NCI-H446 (cell line): ENCODE measurements at regions not wholly inside any gene's neighbourhood (a gene's known extent, or its start where the extent isn't known, plus 50 kb on each side); places are given as distances from the start of the nearest gene placed in this dataset.
"Not testable (repeated sequence)": the region's sequence is repeated elsewhere in the genome, so short reads cannot be mapped to it uniquely, and the experiment has no call there.

Source experiments
- DNase-seq, 2 experiments: peaks; one replicate each; lab custom pipeline; 2025; lab: John Stamatoyannopoulos, UW

DNA sequence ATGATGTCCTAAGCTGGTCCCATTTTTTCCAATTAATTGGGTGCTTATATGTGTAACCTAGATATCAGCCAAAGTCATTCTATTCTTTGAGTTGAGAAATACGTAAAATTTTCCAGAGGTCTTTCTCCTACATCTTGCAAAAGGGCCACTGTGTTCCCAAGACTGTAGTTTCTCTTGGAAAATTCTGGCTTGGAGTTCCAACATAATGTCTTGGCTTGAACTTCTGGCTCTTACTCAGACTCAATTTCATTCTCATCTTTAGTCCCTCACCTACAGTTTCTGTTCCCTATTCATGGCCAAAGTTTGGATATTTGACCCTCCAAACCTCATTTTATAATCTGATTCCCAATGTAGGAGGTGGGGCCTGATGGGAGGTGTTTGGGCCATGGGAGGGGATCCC is 201.4 kb upstream of the ARHGEF26 start:
- DNase-seq: no peak

- DNase-seq: no peak
These were observed 199.4 kb upstream of the ARHGEF26 start for GRCh38 chr3:153921826-153922225.

GRCh38 chr3:153925841-153926514 is 195.2 kb upstream of the ARHGEF26 start:
- DNase-seq: no peak

- no peak for DNase-seq
These were observed 194.1 kb upstream of the ARHGEF26 start for GRCh38 chr3:153927107-153927506.

DNA sequence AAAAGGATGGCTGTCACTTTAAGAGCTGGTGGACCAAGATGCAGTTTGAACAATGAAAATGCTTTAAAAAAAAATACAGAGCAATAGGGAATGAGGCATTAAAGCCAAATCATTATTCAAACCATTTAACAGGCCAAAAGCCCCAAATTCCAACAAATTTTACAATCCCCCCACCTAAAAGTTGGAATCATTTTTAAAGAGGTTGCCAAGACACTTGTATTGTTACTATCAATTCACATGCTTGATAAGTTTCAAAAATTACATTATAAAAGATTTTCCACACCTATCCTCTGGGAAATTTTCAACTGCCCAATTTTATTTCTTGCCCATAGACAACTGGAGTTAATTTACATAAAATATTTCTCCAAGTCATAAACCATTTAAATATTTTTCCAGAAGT is 192.3 kb upstream of the ARHGEF26 start:
- DNase-seq: no peak

DNA sequence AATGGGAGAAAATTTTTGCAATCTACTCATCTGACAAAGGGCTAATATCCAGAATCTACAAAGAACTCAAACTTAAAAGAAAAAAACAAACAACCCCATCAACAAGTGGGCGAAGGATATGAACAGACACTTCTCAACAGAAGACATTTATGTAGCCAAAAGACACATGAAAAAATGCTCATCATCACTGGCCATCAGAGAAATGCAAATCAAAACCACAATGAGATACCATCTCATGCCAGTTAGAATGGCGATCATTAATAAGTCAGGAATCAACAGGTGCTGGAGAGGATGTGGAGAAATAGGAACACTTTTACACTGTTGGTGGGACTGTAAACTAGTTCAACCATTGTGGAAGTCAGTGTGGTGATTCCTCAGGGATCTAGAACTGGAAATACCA is 187.7 kb upstream of the ARHGEF26 start:
- DNase-seq: not testable (repeated sequence)

GRCh38 chr3:153944084-153944483 is 177.1 kb upstream of the ARHGEF26 start:
- no peak for DNase-seq

DNA sequence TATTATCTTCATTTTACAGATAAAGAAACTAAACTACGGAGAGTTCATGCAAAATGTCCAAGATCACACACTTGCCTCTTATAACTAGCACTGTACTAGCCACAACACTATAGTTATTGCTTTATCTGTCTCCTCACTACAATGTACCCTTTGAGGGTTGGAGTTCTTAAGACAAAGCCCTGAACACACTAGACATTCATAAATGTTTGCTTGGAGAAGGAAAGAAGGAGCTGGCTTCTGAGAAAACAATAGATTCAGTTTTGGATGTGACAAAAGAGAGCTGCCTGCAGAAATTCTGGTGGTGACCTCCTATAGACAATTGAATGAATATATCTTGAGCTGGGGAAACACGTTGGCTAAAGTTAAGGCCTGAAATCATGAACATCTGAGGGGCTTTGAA is 169.9 kb upstream of the ARHGEF26 start:
- no peak for DNase-seq

DNA sequence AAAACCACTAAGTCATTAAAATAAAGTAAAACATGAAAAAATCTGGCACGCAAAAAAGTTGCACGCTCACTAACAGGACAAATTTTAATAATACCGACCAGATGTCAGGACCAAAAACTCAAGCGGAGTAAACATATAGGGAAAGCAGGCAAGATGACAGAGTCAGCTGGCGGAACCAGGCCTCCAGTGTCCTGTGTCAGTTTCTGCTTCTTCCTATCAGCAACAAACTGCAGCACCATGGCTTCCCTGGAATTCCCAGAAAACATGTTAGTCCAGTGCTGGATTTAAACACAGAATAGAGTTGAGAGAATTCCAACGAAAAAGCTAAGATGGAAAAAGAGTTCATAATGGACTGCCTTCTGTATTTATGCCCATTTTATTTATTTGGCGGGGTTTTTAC is 169.1 kb upstream of the ARHGEF26 start:
- no peak for DNase-seq

- no peak for DNase-seq
These were observed 164.6 kb upstream of the ARHGEF26 start for GRCh38 chr3:153956613-153957012.

GRCh38 chr3:153957421-153957820 is 163.8 kb upstream of the ARHGEF26 start:
- DNase-seq: no peak

DNA sequence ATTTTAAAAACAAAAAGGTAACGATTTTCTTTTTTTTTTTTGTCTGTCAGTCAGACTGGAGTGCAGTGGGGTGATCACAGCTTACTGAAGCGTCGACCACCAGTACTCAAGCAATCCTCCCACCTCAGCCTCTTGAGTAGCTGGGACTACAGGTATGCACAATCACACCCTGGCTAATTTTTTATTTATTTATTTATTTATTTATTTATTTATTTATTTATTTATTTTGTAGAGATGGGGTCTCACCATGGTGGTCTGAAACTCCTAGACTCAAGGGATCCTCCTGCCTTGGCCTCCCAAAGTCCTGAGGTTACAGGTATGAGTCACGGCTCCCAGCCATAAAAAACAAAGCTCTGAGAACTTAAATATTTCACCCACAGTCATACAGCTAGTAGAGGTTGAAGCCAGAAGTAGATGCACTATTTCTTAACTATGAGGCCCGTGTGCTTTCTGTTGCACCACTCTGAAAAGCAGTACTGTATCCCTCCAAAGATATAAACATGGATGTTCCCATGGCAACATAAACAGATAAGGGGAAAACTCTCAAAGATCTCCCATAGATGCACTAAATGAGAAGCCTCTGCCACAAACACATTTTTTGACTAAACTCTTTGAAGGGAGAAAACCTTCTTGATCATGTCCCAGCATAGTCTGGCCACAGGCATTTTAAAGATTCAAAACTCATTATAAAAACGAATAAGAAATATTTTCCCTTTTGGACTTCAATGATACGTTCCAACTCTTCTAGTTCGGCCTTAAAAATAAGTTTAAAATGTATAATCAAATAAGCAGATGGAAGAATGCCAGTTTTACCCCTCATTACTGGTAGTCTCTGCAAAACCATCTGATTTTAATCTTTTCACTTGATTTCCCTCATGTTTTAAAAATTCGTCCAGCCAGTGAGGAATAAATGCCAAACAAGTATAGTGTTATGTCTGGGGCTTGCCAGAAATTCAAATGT is 162.3 kb upstream of the ARHGEF26 start:
- no peak for DNase-seq

- no peak for DNase-seq
These were observed 160.6 kb upstream of the ARHGEF26 start for GRCh38 chr3:153960458-153961074.

DNA sequence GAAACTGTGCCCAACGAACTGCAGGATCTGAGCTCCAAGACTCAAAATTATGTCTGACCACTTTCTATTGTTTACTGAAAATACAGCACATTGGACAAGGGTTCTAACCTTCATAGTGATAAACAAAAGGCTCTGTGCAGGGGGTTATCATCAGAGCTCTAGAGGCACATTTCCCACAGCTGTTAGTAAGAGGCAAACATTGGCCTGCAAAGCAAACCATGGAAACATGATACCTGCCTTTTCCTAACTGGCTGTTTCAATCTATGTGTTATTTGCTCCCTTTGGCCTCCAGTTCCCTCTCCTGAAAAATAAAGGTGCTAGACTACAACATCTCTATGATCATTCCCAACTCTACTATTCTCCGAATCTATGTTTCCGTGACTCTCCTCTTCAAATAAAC is 159.7 kb upstream of the ARHGEF26 start:
- DNase-seq: no peak

DNA sequence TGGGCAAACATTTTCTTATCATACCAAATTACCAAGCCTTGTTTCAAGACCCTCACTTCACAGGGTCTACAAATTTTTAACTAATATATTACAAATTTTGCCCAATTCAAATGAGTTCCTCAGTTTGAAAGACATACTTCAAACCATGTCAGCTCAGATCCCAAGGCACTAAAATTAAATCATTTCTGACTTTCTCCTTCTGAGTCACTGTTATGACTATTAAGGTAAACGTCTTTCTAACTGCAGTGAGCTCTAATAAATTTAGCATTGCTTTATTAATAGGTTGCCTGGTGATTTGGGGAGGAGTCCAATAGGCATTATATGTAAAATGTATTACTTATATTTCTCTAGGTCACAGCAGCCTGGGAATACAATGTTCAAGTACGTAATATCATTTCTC is 158.2 kb upstream of the ARHGEF26 start:
- DNase-seq: no peak

DNA sequence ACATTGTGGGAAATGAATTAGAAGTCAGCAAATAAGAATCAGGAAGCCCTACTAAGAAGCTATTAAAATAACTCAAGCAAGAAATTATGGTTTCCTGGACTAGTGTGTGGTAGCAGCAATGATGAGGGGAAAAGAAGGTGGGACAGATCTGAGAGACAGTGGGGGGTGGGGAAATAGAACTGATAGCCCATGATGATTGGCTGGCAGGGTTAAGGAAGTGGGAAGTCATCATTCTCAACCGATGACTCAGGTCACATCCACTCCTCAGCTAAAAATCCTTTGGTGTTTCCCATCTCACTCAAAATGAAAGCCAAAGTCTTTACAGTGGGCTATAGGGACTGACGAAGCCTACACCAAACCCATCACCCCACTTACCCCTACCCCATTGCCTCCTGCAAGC is 153.9 kb upstream of the ARHGEF26 start:
- DNase-seq: no peak

- no peak for DNase-seq
These were observed 151.1 kb upstream of the ARHGEF26 start for GRCh38 chr3:153970047-153970446.

GRCh38 chr3:153970741-153971347 is 150.3 kb upstream of the ARHGEF26 start:
- peak in 1 of 2 experiments; percentile 19 for DNase-seq

DNA sequence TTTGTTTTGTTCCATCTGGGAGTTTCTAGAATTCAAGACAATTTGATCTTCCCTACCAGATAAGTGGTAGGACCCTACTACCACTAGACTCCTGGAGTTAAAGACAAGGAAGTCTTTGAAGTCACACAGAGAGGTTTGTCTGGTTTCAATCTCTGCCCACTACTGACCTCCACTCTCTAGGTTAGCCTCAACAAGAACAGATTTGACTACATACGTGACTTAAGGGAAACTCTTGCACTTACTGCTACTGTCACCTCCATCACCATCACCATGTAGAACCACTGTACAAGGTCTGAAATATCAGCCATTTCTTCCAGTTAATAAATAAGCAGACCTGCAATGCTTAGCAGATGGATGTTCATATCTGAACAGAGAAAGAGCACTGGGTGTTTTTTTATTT is 148.3 kb upstream of the ARHGEF26 start:
- DNase-seq: no peak

GRCh38 chr3:153973722-153974265 is 147.4 kb upstream of the ARHGEF26 start:
- no peak for DNase-seq

- no peak for DNase-seq
These were observed 146.6 kb upstream of the ARHGEF26 start for GRCh38 chr3:153974614-153975013.

GRCh38 chr3:153976891-153977554 is 144.2 kb upstream of the ARHGEF26 start:
- DNase-seq: peak; percentile 25 to 59
